Colonic mucosa (tissue), 4 donors: ENCODE measurements at regions not wholly inside any gene's neighbourhood (a gene's known extent, or its start where the extent isn't known, plus 50 kb on each side); places are given as distances from the start of the nearest gene placed in this dataset.
A peak's percentile ranks its signal among the peaks of the same experiment; 100 is the strongest.

Source experiments
- DNase-seq: peaks from one replicate; pipeline ENCODE4 v3.0.0-alpha.2; 2020
- H3K27ac ChIP-seq: fragments of 200-600 bp; one replicate; pipeline ENCODE4 v1.8.0; 2021
- H3K27me3 ChIP-seq: fragments of 200-600 bp; one replicate; pipeline ENCODE4 v1.8.0; 2021
- H3K36me3 ChIP-seq: fragments of 200-600 bp; one replicate; pipeline ENCODE4 v1.8.0; 2021
- H3K4me1 ChIP-seq: fragments of 200-600 bp; one replicate; pipeline ENCODE4 v1.8.0; 2021; ENCODE audit warnings: mild to moderate bottlenecking
- H3K4me3 ChIP-seq: fragments of 200-600 bp; one replicate; pipeline ENCODE4 v1.8.0; 2021
- H3K9ac ChIP-seq, 2 donors: one replicate each; pipeline ENCODE4 v1.7.0; 2013; ENCODE audit warnings: control low read depth in 2 of 2, low read depth in 2 of 2, low read length in 2 of 2
- H3K9me3 ChIP-seq: fragments of 200-600 bp; one replicate; pipeline ENCODE4 v1.8.0; 2021
- CTCF ChIP-seq: fragments of 200-600 bp; IDR thresholded peaks from one replicate; pipeline ENCODE4 v1.8.0; 2022; ENCODE audit warnings: antibody characterized with exemption, mild to moderate bottlenecking
- intact Hi-C: fragments of 100-400 bp; cut with DNase I; formaldehyde crosslinking; loops from one replicate; pipeline ENCODE4 v1.14.1; 2022
- donor health status: healthy.
- donor health status: DM: no; HTN: no; CAD: no.
- donor health status: DM: no; HTN: no; CAD: no.

- no peak overlapping the region for H3K27ac ChIP-seq
- H3K4me1 ChIP-seq, result no peaks in the 10 kb centered on the region
- no peaks in the 10 kb centered on the region for H3K9me3 ChIP-seq
- H3K9ac ChIP-seq, result no peak overlapping the region
- peak; percentile 45 for TF ChIP-seq CTCF
- H3K36me3 ChIP-seq, result no peaks in the 10 kb centered on the region
- no peak overlapping the region for H3K4me3 ChIP-seq
- no peaks in the 10 kb centered on the region for H3K27me3 ChIP-seq
- intact Hi-C loops, result loop anchor here (2.0 kb wide), 1 partner anchor 227 kb away; no protein-coding TSS in a partner anchor
- DNase-seq, result peak; percentile 44
Measured at GRCh38 chr4:181301735-181302710, 941.2 kb upstream of the TENM3 start.

- DNase-seq, result no peak
- H3K9me3 ChIP-seq, result no peaks in the 10 kb centered on the region
- intact Hi-C loops, result no loop called here
- H3K9ac ChIP-seq, result no peak overlapping the region
- H3K4me1 ChIP-seq, result no peaks in the 10 kb centered on the region
- H3K4me3 ChIP-seq, result no peak overlapping the region
- TF ChIP-seq CTCF, result no peak
- no peak overlapping the region for H3K27ac ChIP-seq
- no peaks in the 10 kb centered on the region for H3K36me3 ChIP-seq
- H3K27me3 ChIP-seq, result no peaks in the 10 kb centered on the region
Measured at GRCh38 chr4:181307824-181308223, 935.4 kb upstream of the TENM3 start.

- intact Hi-C loops, result no loop called here
- Histone ChIP-seq H3K27me3 (no peaks in the 10 kb centered on the region), H3K4me1 (no peaks in the 10 kb centered on the region), H3K4me3 (no peak overlapping the region), H3K36me3 (no peaks in the 10 kb centered on the region), H3K9me3 (no peaks in the 10 kb centered on the region), H3K9ac (no peak overlapping the region), H3K27ac (no peak overlapping the region)
- no peak for DNase-seq
- TF ChIP-seq CTCF, result no peak
Measured at GRCh38 chr4:181308476-181309312, 934.5 kb upstream of the TENM3 start.

GRCh38 chr4:181312066-181312465 is 931.1 kb upstream of the TENM3 start:
- no peak for TF ChIP-seq CTCF
- Histone ChIP-seq H3K36me3 (no peaks in the 10 kb centered on the region), H3K27ac (no peak overlapping the region), H3K9ac (no peak overlapping the region), H3K9me3 (no peaks in the 10 kb centered on the region), H3K4me3 (no peak overlapping the region), H3K27me3 (no peaks in the 10 kb centered on the region), H3K4me1 (no peaks in the 10 kb centered on the region)
- no peak for DNase-seq
- intact Hi-C loops, result no loop called here

- Histone ChIP-seq H3K9ac (no peak overlapping the region), H3K36me3 (no peaks in the 10 kb centered on the region), H3K4me3 (no peak overlapping the region), H3K9me3 (no peaks in the 10 kb centered on the region), H3K4me1 (no peaks in the 10 kb centered on the region), H3K27ac (no peak overlapping the region), H3K27me3 (no peaks in the 10 kb centered on the region)
- TF ChIP-seq CTCF, result no peak
- intact Hi-C loops, result no loop called here
- no peak for DNase-seq
Measured at GRCh38 chr4:181319629-181320028, 923.6 kb upstream of the TENM3 start.
